ENCODE measurements at regions not wholly inside any gene's neighbourhood (a gene's known extent, or its start where the extent isn't known, plus 50 kb on each side); places are given as distances from the start of the nearest gene placed in this dataset.

DNA sequence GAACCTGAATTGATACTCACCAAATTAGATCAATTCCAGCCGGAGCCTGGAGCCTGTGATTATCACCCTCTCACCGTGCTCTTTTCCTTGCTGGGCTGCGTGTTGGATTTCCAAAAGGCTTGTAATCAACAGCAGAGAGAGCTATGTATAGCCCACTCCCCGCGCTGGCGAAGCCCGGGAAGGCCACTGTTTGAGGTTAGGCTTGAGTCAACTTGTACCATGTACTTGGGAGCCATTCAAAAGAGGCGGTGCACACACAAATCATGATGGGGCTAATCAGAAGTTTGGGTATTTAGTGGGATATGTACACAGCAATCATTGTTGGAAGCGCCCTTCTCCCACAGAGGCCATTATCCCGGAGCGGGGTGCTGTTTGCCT is 151.6 kb downstream of the GLI2 start:
- Mint-ChIP-seq H3K36me3 (no peaks in the 10 kb centered on the region), H3K4me3 (no peak overlapping the region), H3K9me3 (ENCODE audit: low read depth) (no peaks in the 10 kb centered on the region), H3K27me3 (no peaks in the 10 kb centered on the region), H3K4me1 (no peaks in the 10 kb centered on the region), H3K27ac (no peak overlapping the region)
- no peak for ATAC-seq
- no peak for DNase-seq
- CTCF ChIA-PET: no interaction called here

DNA sequence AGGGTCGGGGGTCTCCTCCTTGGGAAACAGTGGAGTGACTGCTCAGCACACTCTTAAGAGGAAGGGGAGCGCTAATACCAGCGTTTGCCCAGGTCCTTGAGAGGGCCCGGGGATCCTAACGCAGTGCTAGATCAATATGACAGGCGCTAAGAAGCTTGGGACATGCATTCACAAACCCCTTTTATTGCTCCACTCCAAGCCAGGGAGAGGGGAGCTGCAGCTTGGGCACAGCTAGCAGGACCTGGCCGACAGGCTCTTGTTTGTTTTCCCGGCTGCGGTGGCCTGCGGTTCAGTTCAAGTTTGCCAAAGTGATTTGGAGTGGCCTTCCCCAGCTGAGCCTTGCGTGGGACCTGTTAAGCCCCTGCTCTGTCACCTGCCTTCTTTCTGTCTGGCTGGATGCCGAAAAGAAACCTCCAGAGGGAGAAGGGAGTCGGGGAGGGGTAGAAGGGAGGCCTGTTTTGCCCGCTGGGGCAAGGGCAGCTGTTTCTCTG is 152.1 kb downstream of the GLI2 start:
- CTCF ChIA-PET: no interaction called here
- Mint-ChIP-seq H3K27me3 (no peaks in the 10 kb centered on the region), H3K27ac (no peak overlapping the region), H3K4me3 (no peak overlapping the region), H3K9me3 (ENCODE audit: low read depth) (no peaks in the 10 kb centered on the region), H3K4me1 (no peaks in the 10 kb centered on the region), H3K36me3 (no peaks in the 10 kb centered on the region)
- ATAC-seq (no peak), DNase-seq (no peak)

DNA sequence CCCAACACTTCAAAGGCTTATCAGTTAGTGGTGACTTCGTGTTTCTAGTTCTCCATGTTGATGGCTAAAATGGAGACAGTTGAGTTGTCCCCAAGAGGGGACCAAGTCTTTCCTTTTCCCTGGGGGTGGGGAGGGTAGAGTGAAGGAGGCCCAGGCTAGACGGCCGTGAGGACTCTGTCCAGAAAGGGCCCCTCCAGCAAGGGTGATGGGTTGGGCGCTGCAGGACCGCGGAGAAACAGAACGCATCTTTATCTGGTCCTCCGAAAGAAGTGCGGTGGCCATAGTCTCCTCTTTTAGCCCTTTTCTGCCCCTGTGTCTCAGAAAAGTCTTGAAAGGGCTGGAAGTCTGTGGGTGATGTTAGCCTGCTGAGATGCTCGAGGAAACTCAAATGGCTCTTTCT is 153.2 kb downstream of the GLI2 start:
- DNase-seq (no peak), ATAC-seq (no peak)
- Mint-ChIP-seq H3K27ac (no peak overlapping the region), H3K36me3 (no peaks in the 10 kb centered on the region), H3K4me1 (no peaks in the 10 kb centered on the region), H3K4me3 (no peak overlapping the region), H3K9me3 (ENCODE audit: low read depth) (no peaks in the 10 kb centered on the region), H3K27me3 (no peaks in the 10 kb centered on the region)
- CTCF ChIA-PET: no interaction called here

DNA sequence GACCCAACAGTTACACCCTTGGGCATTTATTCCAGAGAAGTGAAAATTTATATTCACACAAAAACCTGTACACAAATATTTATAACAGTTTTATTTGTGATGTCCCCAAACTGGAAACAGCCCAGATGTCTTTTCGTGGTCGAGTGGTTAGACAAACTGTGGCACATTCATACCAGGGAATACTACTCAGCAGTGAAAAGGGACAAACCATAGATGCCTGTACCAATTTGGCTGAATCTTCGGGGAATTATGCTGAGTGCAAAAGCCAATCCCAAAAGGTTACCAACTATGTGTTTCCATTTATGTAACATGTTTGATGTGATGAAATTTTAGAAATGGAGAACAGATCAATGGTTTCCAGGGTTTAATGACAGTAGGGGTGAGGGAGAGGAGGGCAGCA is 154.3 kb downstream of the GLI2 start:
- no peaks in the 10 kb centered on the region for H3K36me3 Mint-ChIP-seq
- ATAC-seq: no peak
- no peak overlapping the region for H3K27ac Mint-ChIP-seq
- H3K9me3 Mint-ChIP-seq (ENCODE audit: low read depth): no peaks in the 10 kb centered on the region
- CTCF ChIA-PET: no interaction called here
- no peak overlapping the region for H3K4me3 Mint-ChIP-seq
- DNase-seq: no peak
- no peaks in the 10 kb centered on the region for H3K4me1 Mint-ChIP-seq
- H3K27me3 Mint-ChIP-seq: no peaks in the 10 kb centered on the region

DNA sequence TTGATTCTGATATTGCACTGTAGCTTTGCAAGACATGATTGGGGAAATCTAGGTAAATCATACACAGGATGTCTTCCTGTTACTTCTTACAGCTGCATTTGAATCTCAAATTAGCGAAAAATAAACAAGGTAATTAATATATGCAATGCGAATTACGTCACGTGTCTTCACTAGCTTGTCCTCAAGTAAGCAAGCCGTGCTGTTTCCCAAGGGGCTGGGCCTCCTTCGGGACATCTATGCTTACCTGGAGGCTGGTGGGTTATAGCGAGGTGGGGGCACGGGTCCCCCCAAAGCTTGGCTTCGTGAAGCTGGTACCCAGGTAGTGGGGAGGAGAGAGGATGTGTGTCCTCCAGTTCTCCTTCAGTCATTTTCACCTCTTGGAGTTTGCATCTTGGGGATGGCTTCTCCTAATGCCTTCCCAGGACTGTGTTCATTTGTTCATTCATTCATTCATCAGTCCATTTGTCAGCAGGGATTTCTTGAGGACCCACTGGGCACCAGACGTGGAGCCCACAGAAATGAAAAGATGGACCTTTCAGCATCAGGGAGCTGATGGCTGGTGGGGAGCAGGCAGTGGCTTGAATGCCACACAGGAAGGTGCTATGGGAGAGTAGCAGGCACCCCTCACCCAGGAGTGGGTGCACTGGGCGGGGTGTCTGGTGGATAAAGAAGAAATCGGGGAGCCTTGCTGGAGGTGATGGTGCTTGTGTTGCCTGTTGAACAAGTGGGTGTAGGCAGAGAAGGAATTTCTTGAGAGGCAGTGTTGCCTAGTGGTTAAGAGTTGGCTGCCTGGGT is 155.1 kb downstream of the GLI2 start:
- CTCF ChIA-PET: no interaction called here
- H3K27ac Mint-ChIP-seq: no peak overlapping the region
- no peak overlapping the region for H3K4me3 Mint-ChIP-seq
- H3K27me3 Mint-ChIP-seq: no peaks in the 10 kb centered on the region
- ATAC-seq (no peak), DNase-seq (no peak)
- no peaks in the 10 kb centered on the region for H3K36me3 Mint-ChIP-seq
- H3K9me3 Mint-ChIP-seq (ENCODE audit: low read depth): no peaks in the 10 kb centered on the region
- no peaks in the 10 kb centered on the region for H3K4me1 Mint-ChIP-seq

DNA sequence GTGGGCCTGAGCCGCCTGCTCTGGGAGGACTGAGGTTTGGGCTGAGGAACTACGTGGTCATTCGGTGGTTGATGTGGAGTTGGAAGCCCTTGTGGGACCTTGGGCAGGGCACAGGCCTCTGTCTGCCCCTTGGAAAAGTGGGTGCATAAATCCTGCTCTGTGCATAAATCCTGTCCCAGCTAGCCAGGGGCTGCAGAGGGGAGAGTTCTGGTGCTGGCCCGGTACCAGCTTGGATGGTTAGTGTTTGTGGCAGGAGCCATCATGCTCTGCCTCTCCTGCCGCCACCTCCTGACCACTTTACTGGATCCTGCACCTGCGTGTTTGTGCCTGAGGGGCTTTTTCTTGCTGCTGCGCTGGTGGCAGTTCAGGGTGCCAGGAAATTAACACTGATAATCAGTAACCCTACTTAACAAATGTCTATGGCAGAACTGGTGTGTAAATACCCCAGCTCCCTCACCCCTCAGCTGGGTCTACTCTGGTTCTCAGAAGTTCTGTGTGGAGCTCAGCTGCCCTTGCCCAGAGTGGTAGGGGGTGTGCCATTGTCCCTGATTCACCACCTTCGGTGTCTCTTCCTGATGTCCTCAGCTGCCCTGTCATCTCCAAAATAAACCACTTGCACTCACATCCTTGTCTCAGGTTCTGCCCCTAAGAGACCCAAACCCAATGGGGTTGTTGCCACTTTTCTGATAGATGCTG is 156.8 kb downstream of the GLI2 start:
- H3K4me3 Mint-ChIP-seq: no peak overlapping the region
- ATAC-seq (no peak), DNase-seq (no peak)
- H3K4me1 Mint-ChIP-seq: no peaks in the 10 kb centered on the region
- CTCF ChIA-PET: no interaction called here
- H3K27ac Mint-ChIP-seq: no peak overlapping the region
- H3K27me3 Mint-ChIP-seq: no peaks in the 10 kb centered on the region
- H3K36me3 Mint-ChIP-seq: no peaks in the 10 kb centered on the region
- no peaks in the 10 kb centered on the region for H3K9me3 Mint-ChIP-seq (ENCODE audit: low read depth)

DNA sequence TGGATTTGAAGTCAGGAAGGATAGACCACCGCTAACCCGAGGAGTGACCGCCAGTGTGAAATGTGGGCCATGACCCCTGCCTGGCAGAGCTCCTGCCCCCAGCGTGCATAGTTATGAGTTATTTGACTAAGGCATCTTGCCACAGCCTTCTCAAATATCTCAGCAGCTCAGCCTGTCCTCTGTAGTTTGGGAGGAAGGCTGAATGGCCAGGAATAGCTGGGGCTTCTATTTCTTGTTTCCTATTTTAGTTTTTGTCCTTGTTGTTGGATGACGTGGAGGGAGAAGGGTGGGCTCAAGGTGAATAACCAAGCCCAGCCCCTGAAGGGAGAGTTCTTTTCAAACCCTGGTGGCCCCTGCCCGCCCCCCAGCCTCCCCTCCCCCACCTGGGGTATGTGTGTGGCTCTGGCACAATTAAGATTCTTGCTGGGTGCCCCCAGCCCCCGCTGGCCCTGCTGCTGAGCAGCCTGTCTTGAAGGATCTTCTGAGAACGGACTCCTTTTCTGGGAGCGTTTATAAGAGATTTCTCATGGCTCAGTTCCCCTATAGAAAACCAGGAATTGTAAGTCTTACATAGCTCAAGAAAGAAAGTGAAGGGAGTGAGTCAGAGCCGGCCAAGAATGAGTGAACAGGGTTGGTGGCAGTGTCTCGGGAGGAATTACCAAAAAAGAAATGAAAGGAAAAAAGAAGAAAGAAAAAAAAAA is 157.4 kb downstream of the GLI2 start:
- Mint-ChIP-seq H3K27me3 (no peaks in the 10 kb centered on the region), H3K4me3 (no peak overlapping the region)

DNA sequence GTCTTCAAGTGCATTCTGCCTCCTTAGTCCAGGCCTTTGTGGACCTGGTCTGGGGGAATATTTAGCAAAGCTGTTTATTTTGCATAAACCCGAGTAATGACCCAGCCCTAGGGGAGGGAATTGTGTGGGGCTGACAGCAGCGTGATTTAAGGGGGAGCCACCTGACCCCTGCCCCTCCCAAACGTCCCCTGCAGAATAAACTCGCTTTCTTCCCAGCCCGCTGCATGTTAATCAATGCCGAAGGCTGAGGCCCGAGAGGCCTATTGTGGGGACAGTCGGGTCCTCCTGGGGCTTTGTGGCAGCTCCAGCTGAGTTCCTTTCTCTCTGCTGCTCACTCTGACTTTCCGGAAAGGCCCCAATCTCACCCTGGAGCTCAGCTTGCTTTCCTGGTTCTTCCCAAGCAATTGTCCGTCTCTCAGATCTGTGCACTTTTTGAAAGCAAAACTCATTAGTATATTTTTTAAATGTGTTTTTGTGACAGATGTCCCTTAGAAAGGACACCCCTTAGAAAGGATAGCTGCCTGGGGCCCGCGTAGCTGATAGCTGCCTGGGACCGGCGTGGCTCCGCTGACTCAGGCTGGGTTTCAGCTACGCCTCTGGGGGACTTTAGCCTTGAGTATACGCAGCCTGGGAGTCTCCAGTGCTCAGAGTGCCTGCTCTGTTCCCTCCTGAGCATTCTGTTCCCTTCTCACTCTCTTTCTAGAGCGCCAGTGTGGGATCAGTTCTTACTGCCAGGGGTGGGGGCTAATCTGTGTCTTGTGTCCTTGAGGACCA is 158.3 kb downstream of the GLI2 start:
- Mint-ChIP-seq H3K4me3 (no peak overlapping the region), H3K36me3 (no peaks in the 10 kb centered on the region), H3K9me3 (ENCODE audit: low read depth) (no peaks in the 10 kb centered on the region), H3K27ac (no peak overlapping the region), H3K27me3 (no peaks in the 10 kb centered on the region), H3K4me1 (no peaks in the 10 kb centered on the region)
- CTCF ChIA-PET: no interaction called here
- no peak for ATAC-seq
- DNase-seq: no peak

More for the DNA sequence above, 157.4 kb downstream of the GLI2 start:
- ATAC-seq (no peak), DNase-seq (no peak)
- CTCF ChIA-PET: no interaction called here
- H3K27ac Mint-ChIP-seq: no peak overlapping the region
- H3K4me1 Mint-ChIP-seq: no peaks in the 10 kb centered on the region
- no peaks in the 10 kb centered on the region for H3K36me3 Mint-ChIP-seq
- no peaks in the 10 kb centered on the region for H3K9me3 Mint-ChIP-seq (ENCODE audit: low read depth)

DNA sequence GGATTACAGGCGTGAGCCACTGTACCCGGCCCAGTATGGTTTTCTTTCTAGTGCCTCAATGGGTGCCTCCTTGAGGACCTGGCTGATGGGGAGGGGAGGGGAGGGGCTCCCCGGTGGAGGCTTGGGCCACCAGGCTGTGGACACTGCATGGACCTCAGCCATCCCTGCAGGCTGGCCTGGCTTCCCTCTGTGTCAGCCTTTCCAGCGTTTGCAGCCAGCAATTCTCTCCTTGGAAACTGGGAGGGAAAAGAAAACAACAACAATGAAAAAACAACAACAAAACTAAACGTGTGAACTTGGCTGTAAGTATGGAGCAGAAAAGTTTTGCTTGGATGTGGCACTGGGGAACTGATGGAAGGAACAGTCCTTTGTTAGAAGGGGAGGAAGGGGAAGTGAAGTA is 159.3 kb downstream of the GLI2 start:
- Mint-ChIP-seq H3K27ac (no peak overlapping the region), H3K9me3 (ENCODE audit: low read depth) (no peaks in the 10 kb centered on the region), H3K36me3 (no peaks in the 10 kb centered on the region), H3K4me3 (no peak overlapping the region), H3K4me1 (no peaks in the 10 kb centered on the region), H3K27me3 (no peaks in the 10 kb centered on the region)
- CTCF ChIA-PET: no interaction called here
- DNase-seq (no peak), ATAC-seq (no peak)

DNA sequence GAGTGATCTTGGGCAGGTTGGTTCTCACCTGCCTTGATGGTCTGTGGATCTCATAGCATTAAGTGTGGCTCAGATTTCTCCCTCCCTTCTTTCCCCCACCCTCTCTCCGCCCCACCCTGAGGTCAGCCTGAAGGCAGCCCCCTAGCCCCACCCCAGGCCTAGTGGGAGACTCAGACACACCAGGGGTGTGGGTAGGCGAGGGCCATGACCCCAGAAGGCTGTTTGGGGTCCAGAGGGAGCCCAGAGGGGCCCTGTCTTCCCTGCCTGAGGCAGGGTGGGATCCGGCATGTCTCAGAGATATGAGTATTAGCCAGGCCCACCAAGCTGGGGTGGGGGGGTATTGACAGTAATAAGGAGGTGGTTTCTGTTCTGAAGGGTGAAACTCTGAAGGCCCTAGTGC is 160.5 kb downstream of the GLI2 start:
- Mint-ChIP-seq H3K27me3 (peaks cover 2% of the 10 kb centered on the region), H3K36me3 (no peaks in the 10 kb centered on the region), H3K4me1 (no peaks in the 10 kb centered on the region), H3K4me3 (no peak overlapping the region), H3K9me3 (ENCODE audit: low read depth) (no peaks in the 10 kb centered on the region), H3K27ac (no peak overlapping the region)
- CTCF ChIA-PET: no interaction called here
- DNase-seq (no peak), ATAC-seq (no peak)

DNA sequence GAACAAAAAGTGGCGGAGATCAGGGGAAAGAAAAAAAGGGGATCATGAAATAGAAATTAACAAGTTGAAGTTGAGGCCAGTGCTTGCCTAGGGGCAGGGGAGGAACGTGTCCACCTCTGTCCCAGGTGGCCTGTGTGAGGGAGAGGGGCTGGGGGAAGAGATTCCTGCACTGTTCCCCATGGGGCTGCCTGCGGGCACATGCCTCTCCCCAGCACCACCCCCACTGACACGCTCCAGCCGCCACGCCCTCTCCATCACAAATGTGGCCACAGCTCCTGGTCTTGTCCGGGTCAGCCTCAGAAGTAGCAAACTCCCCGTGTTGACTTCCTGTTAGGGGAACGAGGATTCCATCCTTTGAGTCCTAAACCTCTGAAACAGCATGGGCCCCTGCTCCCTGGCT is 161.2 kb downstream of the GLI2 start:
- Mint-ChIP-seq H3K36me3 (no peaks in the 10 kb centered on the region), H3K9me3 (ENCODE audit: low read depth) (no peaks in the 10 kb centered on the region), H3K27ac (no peak overlapping the region), H3K27me3 (peaks cover 2% of the 10 kb centered on the region), H3K4me1 (no peaks in the 10 kb centered on the region), H3K4me3 (no peak overlapping the region)
- DNase-seq (no peak), ATAC-seq (no peak)
- CTCF ChIA-PET: no interaction called here

DNA sequence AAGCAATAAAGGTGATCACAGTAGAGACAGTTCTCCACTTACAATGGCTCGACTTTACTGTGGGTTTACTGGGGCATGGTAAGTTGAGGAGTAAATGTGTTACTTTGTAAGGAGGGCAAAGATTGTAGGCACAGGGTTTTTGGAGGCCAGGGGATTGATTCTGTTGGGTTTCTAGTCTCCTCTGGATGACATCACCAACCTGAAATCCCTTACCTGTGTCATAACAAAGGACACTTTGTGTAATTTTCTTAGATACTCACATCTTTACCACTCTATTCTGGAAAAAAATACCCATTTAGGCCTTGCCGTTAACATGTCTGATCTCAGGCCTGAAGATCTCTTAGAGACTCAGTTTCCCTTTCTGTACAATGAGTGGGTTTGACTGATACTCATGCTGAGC is 161.7 kb downstream of the GLI2 start:
- no peak for DNase-seq
- no peak for ATAC-seq
- H3K4me3 Mint-ChIP-seq: no peak overlapping the region
- no peaks in the 10 kb centered on the region for H3K4me1 Mint-ChIP-seq
- H3K27ac Mint-ChIP-seq: no peak overlapping the region
- CTCF ChIA-PET: no interaction called here
- no peaks in the 10 kb centered on the region for H3K9me3 Mint-ChIP-seq (ENCODE audit: low read depth)
- peaks cover 2% of the 10 kb centered on the region for H3K27me3 Mint-ChIP-seq
- no peaks in the 10 kb centered on the region for H3K36me3 Mint-ChIP-seq

DNA sequence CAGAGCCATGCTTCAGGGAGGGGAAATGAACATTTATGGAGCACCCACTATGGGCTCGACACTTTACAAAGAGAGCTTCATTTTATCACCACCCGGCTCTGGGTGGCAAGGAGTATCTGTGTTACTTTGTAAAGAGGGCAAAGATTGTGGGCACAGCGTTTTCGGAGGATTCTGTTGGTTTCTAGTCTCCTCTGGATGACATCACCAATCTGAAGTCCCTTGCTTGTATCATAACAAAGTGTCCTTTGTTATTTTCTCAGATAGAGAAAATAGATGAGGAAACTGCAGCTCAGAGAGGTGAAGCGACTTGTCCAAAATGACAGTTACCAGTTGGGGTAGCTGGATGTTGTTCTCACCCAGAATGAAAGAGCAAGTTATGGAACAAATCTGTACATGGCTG is 162.8 kb downstream of the GLI2 start:
- CTCF ChIA-PET: interaction anchor here (0.9 kb wide), 1 partner anchor 181 kb away, joined by 3 read pairs; no protein-coding TSS in a partner anchor
- H3K4me3 Mint-ChIP-seq: no peak overlapping the region
- ATAC-seq: no peak

More for the DNA sequence above, 162.8 kb downstream of the GLI2 start:
- Mint-ChIP-seq H3K27me3 (peaks cover 2% of the 10 kb centered on the region), H3K9me3 (ENCODE audit: low read depth) (no peaks in the 10 kb centered on the region), H3K36me3 (no peaks in the 10 kb centered on the region), H3K4me1 (no peaks in the 10 kb centered on the region), H3K27ac (no peak overlapping the region)
- DNase-seq: no peak
